ENCODE measurements at regions not wholly inside any gene's neighbourhood (a gene's known extent, or its start where the extent isn't known, plus 50 kb on each side); places are given as distances from the start of the nearest gene placed in this dataset.

GRCh38 chr4:179392787-179393186 lies 1950.5 kb upstream of the AGA start:
- no peak overlapping the region for H3K4me3 ChIP-seq
- no peaks in the 10 kb centered on the region for H3K9me3 ChIP-seq
- H3K4me1 ChIP-seq, result no peaks in the 10 kb centered on the region
- TF ChIP-seq POLR2A (IDR thresholded peaks at IDR 0.05), result no peak
- TF ChIP-seq POLR2AphosphoS5 (IDR thresholded peaks at IDR 0.05; ENCODE audit: insufficient read depth in 1 of 2, low read depth in 1 of 2), result no peak
- intact Hi-C loops (cut with DNase I), result no loop called here
- H3K27ac ChIP-seq, result no peak overlapping the region
- DNase-seq (ENCODE audit: extremely low spot score in 2 of 2), result no peak
- no peaks in the 10 kb centered on the region for H3K36me3 ChIP-seq
- H3K27me3 ChIP-seq, result no peaks in the 10 kb centered on the region

GRCh38 chr4:179398414-179398813 lies 1956.2 kb upstream of the AGA start:
- H3K36me3 ChIP-seq, result no peaks in the 10 kb centered on the region
- no peak overlapping the region for H3K4me3 ChIP-seq
- H3K9me3 ChIP-seq, result no peaks in the 10 kb centered on the region
- H3K27ac ChIP-seq, result no peak overlapping the region
- intact Hi-C loops (cut with DNase I), result no loop called here
- H3K4me1 ChIP-seq, result no peaks in the 10 kb centered on the region
- no peaks in the 10 kb centered on the region for H3K27me3 ChIP-seq
- DNase-seq (ENCODE audit: extremely low spot score in 2 of 2), result no peak
- no peak for TF ChIP-seq POLR2A (IDR thresholded peaks at IDR 0.05)
- TF ChIP-seq POLR2AphosphoS5 (IDR thresholded peaks at IDR 0.05; ENCODE audit: insufficient read depth in 1 of 2, low read depth in 1 of 2), result no peak
- no peak for TF ChIP-seq CTCF (IDR thresholded peaks at IDR 0.05)

- no peaks in the 10 kb centered on the region for H3K36me3 ChIP-seq
- no peak overlapping the region for H3K27ac ChIP-seq
- H3K27me3 ChIP-seq, result no peaks in the 10 kb centered on the region
- H3K4me3 ChIP-seq, result no peak overlapping the region
- intact Hi-C loops (cut with DNase I), result no loop called here
- H3K4me1 ChIP-seq, result no peaks in the 10 kb centered on the region
- H3K9me3 ChIP-seq, result no peaks in the 10 kb centered on the region
- DNase-seq (ENCODE audit: extremely low spot score in 2 of 2), result no peak
- TF ChIP-seq CTCF (IDR thresholded peaks at IDR 0.05), result no peak
- no peak for TF ChIP-seq POLR2AphosphoS5 (IDR thresholded peaks at IDR 0.05; ENCODE audit: insufficient read depth in 1 of 2, low read depth in 1 of 2)
- TF ChIP-seq POLR2A (IDR thresholded peaks at IDR 0.05), result no peak
These were observed 1957.0 kb upstream of the AGA start for GRCh38 chr4:179399054-179399782.

GRCh38 chr4:179415037-179415846 lies 1973.0 kb upstream of the AGA start:
- Histone ChIP-seq H3K4me3 (no peak overlapping the region), H3K36me3 (no peaks in the 10 kb centered on the region), H3K27me3 (no peaks in the 10 kb centered on the region), H3K4me1 (no peaks in the 10 kb centered on the region), H3K27ac (no peak overlapping the region), H3K9me3 (no peaks in the 10 kb centered on the region)
- intact Hi-C loops (cut with DNase I), result no loop called here
- TF ChIP-seq CTCF (IDR thresholded peaks at IDR 0.05) (no peak), POLR2A (IDR thresholded peaks at IDR 0.05) (no peak), POLR2AphosphoS5 (IDR thresholded peaks at IDR 0.05; ENCODE audit: insufficient read depth in 1 of 2, low read depth in 1 of 2) (no peak)
- DNase-seq (ENCODE audit: extremely low spot score in 2 of 2), result no peak

- no peaks in the 10 kb centered on the region for H3K27me3 ChIP-seq
- DNase-seq (ENCODE audit: extremely low spot score in 2 of 2), result no peak
- intact Hi-C loops (cut with DNase I), result no loop called here
- no peaks in the 10 kb centered on the region for H3K4me1 ChIP-seq
- no peaks in the 10 kb centered on the region for H3K9me3 ChIP-seq
- TF ChIP-seq POLR2AphosphoS5 (IDR thresholded peaks at IDR 0.05; ENCODE audit: insufficient read depth in 1 of 2, low read depth in 1 of 2), result no peak
- no peak for TF ChIP-seq POLR2A (IDR thresholded peaks at IDR 0.05)
- no peak for TF ChIP-seq CTCF (IDR thresholded peaks at IDR 0.05)
- H3K36me3 ChIP-seq, result no peaks in the 10 kb centered on the region
- H3K4me3 ChIP-seq, result no peak overlapping the region
- no peak overlapping the region for H3K27ac ChIP-seq
These were observed 1973.6 kb upstream of the AGA start for GRCh38 chr4:179415847-179416223.

Data from vagina (tissue), 2 donors.